Subcutaneous abdominal adipose tissue (tissue), 5 donors: ENCODE measurements at regions not wholly inside any gene's neighbourhood (a gene's known extent, or its start where the extent isn't known, plus 50 kb on each side); places are given as distances from the start of the nearest gene placed in this dataset.

Experiments used
- H3K27ac ChIP-seq: one replicate; pipeline ENCODE4 v1.7.0; 2013; ENCODE audit warnings: low read depth, mild to moderate bottlenecking, inconsistent platforms, low read length, moderate library complexity
- H3K27me3 ChIP-seq, 5 donors: one replicate each; pipeline ENCODE4 v1.7.0; 2013; ENCODE audit warnings: low read length in 5 of 5, inconsistent platforms in 1 of 5; ENCODE audit not compliant: control insufficient read depth in 5 of 5, insufficient read depth in 4 of 5
- H3K36me3 ChIP-seq, 5 donors: one replicate each; pipeline ENCODE4 v1.7.0; 2013; ENCODE audit warnings: low read length in 5 of 5; ENCODE audit not compliant: control insufficient read depth in 5 of 5, insufficient read depth in 5 of 5
- H3K4me1 ChIP-seq, 5 donors: one replicate each; pipeline ENCODE4 v1.7.0; 2013; ENCODE audit warnings: low read length in 5 of 5, mild to moderate bottlenecking in 3 of 5, moderate library complexity in 1 of 5; ENCODE audit not compliant: control insufficient read depth in 5 of 5, insufficient read depth in 5 of 5
- H3K4me3 ChIP-seq, 5 donors: one replicate each; pipeline ENCODE4 v1.7.0; 2013; ENCODE audit warnings: low read length in 5 of 5, low read depth in 1 of 5
- H3K9ac ChIP-seq, 5 donors: one replicate each; pipeline ENCODE4 v1.7.0; 2013; ENCODE audit warnings: low read length in 5 of 5, mild to moderate bottlenecking in 4 of 5, moderate library complexity in 3 of 5
- H3K9me3 ChIP-seq, 5 donors: one replicate each; pipeline ENCODE4 v1.7.0; 2013; ENCODE audit warnings: low read length in 5 of 5; ENCODE audit not compliant: control insufficient read depth in 5 of 5
- donor health status: healthy.
- donor health status: healthy.
- donor health status: healthy.
- donor health status: healthy.
- donor health status: healthy.

GRCh38 chr10:16297642-16298041 is 139.2 kb upstream of the PTER start:
- Histone ChIP-seq H3K9me3 (no peaks in the 10 kb centered on the region), H3K36me3 (no peaks in the 10 kb centered on the region), H3K4me1 (no peaks in the 10 kb centered on the region), H3K27me3 (no peaks in the 10 kb centered on the region), H3K9ac (no peak overlapping the region), H3K27ac (no peak overlapping the region), H3K4me3 (no peak overlapping the region)

DNA sequence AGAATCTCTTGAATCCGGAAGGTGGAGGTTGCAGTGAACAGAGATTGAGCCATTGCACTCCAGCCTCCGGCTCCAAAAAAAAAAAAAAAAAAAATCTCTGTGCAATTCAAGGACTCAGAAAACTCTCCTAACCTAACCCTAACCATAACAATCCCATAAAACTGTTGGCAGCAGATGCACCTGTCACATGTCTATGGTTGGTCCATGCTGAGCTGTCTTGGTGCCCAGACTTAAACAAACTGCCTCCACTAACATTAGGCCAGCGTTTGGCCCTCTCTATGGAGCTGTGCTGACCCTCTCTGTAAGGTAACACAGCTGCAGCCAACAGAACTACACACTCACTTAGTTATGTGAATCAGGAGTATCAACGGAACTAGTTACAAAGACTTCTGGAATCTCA is 132.5 kb upstream of the PTER start:
- Histone ChIP-seq H3K27ac (no peak overlapping the region), H3K9me3 (peaks cover 0 to 6% (median 2%) of the 10 kb centered on the region in 5 donors), H3K4me3 (no peak overlapping the region), H3K9ac (no peak overlapping the region), H3K36me3 (no peaks in the 10 kb centered on the region), H3K4me1 (no peaks in the 10 kb centered on the region), H3K27me3 (no peaks in the 10 kb centered on the region)

DNA sequence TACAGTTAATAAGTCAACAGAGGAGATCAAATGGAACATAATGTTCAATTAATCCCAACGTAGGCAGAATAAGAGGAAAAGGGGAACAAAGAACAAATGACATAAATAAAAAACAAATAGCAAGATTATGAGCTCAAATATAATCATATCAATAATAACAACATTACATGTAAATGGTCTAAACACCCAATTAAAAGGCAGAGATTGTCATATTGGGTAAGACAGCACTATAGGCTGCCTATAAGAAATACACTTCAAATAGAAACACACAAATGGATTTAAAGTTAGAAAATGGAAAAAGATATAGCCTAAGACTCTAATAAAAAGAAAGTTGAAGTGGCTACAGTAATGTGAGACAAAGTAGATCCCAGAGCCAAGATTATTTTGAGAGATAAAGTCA is 126.4 kb upstream of the PTER start:
- peak overlapping the region in 1 of 5 donors; percentile 7 for H3K4me3 ChIP-seq
- no peaks in the 10 kb centered on the region for H3K4me1 ChIP-seq
- no peaks in the 10 kb centered on the region for H3K36me3 ChIP-seq
- H3K9me3 ChIP-seq, result peaks cover 8 to 26% (median 16%) of the 10 kb centered on the region in 5 donors
- H3K27ac ChIP-seq, result no peak overlapping the region
- no peaks in the 10 kb centered on the region for H3K27me3 ChIP-seq
- H3K9ac ChIP-seq, result no peak overlapping the region

- H3K4me1 ChIP-seq, result no peaks in the 10 kb centered on the region
- no peak overlapping the region for H3K9ac ChIP-seq
- no peaks in the 10 kb centered on the region for H3K27me3 ChIP-seq
- H3K27ac ChIP-seq, result no peak overlapping the region
- H3K36me3 ChIP-seq, result no peaks in the 10 kb centered on the region
- H3K9me3 ChIP-seq, result peaks cover 8 to 19% (median 13%) of the 10 kb centered on the region in 5 donors
- H3K4me3 ChIP-seq, result no peak overlapping the region
Measured at GRCh38 chr10:16314259-16314658, 122.6 kb upstream of the PTER start.

DNA sequence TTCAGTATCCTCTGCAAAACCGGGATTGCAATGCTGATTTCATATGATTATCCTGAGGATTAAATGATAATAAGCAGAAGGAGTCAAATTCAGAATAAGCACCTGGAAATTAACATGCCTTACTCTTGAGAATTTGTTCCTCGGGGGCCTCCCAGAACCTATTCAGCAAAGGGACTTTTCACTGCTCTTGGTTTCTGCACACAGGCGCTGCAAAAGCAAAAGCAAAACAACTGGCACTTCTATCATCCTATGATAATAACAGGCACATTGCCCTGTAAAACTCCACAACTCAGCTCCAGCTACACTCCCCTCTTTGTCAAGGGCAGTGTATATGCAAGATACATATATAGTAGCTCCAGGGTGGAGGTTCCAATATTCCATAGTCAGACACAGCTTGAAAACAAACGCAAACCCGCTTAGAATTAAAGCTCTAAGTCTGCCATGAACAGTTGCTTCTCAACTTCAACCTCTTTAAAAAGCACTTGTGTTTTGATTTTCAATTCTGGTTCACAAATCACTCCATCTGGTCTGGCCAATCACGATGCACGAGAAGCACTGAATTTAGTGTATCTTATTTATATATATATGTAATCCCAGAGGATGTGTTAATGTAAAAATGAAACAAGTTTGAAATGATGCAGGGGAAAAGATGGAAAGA is 119.9 kb upstream of the PTER start:
- Histone ChIP-seq H3K4me3 (no peak overlapping the region), H3K27me3 (no peaks in the 10 kb centered on the region), H3K9me3 (no peaks in the 10 kb centered on the region), H3K4me1 (no peaks in the 10 kb centered on the region), H3K27ac (no peak overlapping the region), H3K36me3 (no peaks in the 10 kb centered on the region), H3K9ac (no peak overlapping the region)

- peaks cover 0 to 5% (median 2%) of the 10 kb centered on the region in 5 donors for H3K9me3 ChIP-seq
- H3K27ac ChIP-seq, result no peak overlapping the region
- no peaks in the 10 kb centered on the region for H3K27me3 ChIP-seq
- no peak overlapping the region for H3K9ac ChIP-seq
- H3K4me3 ChIP-seq, result no peak overlapping the region
- no peaks in the 10 kb centered on the region for H3K36me3 ChIP-seq
- H3K4me1 ChIP-seq, result no peaks in the 10 kb centered on the region
Measured at GRCh38 chr10:16341637-16342036, 95.2 kb upstream of the PTER start.

DNA sequence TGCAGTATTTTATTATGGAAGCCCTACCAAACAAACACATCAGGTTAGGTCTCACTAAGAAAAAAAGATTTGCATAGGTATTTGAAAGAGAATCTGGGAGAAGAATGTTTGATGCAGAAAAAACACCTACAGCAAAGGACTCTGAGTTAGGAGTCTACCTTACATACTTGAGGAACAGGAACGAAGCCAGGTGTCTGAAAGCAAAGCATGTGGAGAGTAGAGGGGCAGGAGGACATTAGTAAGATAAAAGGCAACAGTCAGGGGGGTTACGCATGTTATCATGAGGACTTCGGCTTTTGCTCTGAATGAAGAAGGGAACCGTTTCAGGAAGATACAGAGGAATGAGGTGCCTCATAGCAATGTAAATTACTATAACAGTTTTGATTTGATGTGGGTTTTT is 87.9 kb upstream of the PTER start:
- Histone ChIP-seq H3K9me3 (peaks cover 0 to 8% (median 6%) of the 10 kb centered on the region in 5 donors), H3K36me3 (no peaks in the 10 kb centered on the region), H3K4me3 (no peak overlapping the region), H3K27me3 (no peaks in the 10 kb centered on the region), H3K4me1 (no peaks in the 10 kb centered on the region), H3K9ac (no peak overlapping the region), H3K27ac (no peak overlapping the region)

DNA sequence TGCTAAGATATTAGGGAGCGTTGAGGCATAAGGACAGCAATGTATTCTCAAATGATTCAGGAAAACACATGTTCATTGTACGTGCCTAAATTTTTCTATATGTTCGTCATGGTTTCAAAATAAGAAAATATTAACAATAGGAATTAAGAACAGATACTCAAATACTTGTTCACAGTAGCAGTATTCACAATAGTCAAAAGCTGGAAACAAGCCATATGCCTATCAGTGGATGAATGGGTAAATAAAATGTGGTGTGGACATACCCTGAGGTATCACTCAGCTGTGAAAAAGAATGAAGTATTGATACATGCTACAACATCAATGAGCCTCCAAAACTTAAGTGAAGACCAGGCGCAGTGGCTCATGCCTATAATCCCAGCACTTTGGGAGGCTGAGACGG is 84.7 kb upstream of the PTER start:
- no peak overlapping the region for H3K9ac ChIP-seq
- H3K4me3 ChIP-seq, result no peak overlapping the region
- H3K36me3 ChIP-seq, result no peaks in the 10 kb centered on the region
- no peaks in the 10 kb centered on the region for H3K27me3 ChIP-seq
- H3K27ac ChIP-seq, result no peak overlapping the region
- no peaks in the 10 kb centered on the region for H3K4me1 ChIP-seq
- peaks cover 0 to 3% (median 0%) of the 10 kb centered on the region in 5 donors for H3K9me3 ChIP-seq

DNA sequence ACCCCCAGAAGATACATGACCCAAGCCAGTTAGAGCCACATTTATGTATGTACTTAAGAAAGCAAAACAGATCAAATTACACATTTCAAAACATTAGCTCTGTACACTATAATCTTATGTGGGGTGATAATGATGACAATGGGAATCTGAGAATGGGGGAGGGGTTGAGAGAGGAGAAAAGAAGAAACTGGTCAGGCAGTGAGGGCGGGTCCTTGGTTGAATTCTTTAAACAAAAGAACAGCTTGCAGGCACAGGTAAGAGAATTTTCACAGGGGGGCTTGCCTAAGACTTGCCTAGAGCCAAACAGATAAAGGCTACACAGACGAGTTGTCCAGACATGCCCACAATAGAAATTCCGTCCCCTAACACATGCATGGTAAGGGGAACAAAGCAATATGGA is 76.8 kb upstream of the PTER start:
- H3K36me3 ChIP-seq, result no peaks in the 10 kb centered on the region
- H3K27ac ChIP-seq, result no peak overlapping the region
- peaks cover 0 to 11% (median 3%) of the 10 kb centered on the region in 5 donors for H3K9me3 ChIP-seq
- no peaks in the 10 kb centered on the region for H3K27me3 ChIP-seq
- no peak overlapping the region for H3K4me3 ChIP-seq
- no peaks in the 10 kb centered on the region for H3K4me1 ChIP-seq
- no peak overlapping the region for H3K9ac ChIP-seq

DNA sequence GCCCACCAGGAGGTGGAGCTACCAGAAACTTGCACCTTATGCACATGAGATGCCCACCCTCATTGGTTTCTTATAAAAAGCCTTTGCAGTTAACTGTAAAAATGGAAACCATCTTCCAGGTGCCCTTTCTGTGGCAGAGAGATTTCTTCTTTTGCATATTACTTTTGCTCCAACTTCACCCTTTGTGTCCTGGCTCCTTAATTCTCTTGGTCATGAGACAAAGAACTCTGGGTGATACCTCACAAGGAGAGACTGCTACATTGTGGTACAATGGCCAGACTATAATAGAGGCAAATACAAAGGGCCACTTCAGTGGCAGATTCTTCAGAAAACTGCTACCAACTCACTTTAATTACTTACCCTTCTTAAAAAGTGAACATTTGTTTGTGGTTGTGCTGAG is 76.4 kb upstream of the PTER start:
- Histone ChIP-seq H3K4me1 (no peaks in the 10 kb centered on the region), H3K4me3 (no peak overlapping the region), H3K36me3 (no peaks in the 10 kb centered on the region), H3K9me3 (peaks cover 0 to 11% (median 3%) of the 10 kb centered on the region in 5 donors), H3K27ac (no peak overlapping the region), H3K27me3 (no peaks in the 10 kb centered on the region), H3K9ac (no peak overlapping the region)
